ENCODE measurements at regions not wholly inside any gene's neighbourhood (a gene's known extent, or its start where the extent isn't known, plus 50 kb on each side); places are given as distances from the start of the nearest gene placed in this dataset.
"Not testable (repeated sequence)": the region's sequence is repeated elsewhere in the genome, so short reads cannot be mapped to it uniquely, and the experiment has no call there.

DNA sequence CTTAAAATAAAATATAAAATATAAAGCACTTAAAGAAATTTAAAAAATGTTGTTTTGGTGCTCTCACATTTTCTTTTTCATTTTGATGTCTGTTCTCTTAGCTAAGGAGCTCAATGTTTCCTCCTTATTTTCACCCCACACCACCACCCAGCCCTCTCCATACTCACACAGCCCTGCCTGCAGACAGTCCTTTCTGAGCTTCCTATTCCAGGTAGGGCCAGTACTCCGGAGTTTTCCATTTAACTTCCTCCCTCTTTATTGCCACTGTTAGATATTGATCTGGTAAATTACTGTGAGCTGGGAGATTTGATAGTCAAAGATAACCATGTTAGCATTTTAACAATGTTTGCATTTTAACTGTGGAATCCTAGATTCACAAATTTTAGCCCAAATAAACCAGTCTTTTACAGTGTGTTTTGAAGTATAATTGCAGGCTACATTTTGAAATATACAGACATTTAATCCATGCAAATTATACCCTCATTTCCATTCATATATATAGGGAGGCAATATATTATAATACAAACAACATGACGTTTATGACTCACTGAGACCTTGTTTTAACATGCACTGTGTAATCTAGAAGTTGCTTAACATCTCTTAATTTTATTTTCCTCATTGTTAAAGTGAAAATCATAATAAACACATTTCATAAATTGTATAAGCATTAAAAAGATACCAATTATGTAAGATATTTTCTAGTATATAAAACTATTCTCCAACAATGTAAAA, 927.1 kb downstream of the NR2F1-AS1 start:
- intact Hi-C loops (cut with micrococcal nuclease): no loop called here
- no peaks in the 10 kb centered on the region for H3K36me3 Mint-ChIP-seq (ENCODE audit: low read depth)
- H3K27me3 Mint-ChIP-seq: no peaks in the 10 kb centered on the region
- no peaks in the 10 kb centered on the region for H3K4me1 Mint-ChIP-seq
- no peak for DNase-seq
- no peak overlapping the region for H3K27ac Mint-ChIP-seq
- no peak overlapping the region for H3K4me3 Mint-ChIP-seq
- no peaks in the 10 kb centered on the region for H3K9me3 Mint-ChIP-seq

GRCh38 chr5:92652756-92653155, 928.3 kb downstream of the NR2F1-AS1 start:
- intact Hi-C loops (cut with micrococcal nuclease): no loop called here
- H3K36me3 Mint-ChIP-seq (ENCODE audit: low read depth): no peaks in the 10 kb centered on the region
- no peak overlapping the region for H3K27ac Mint-ChIP-seq
- no peak for DNase-seq
- H3K9me3 Mint-ChIP-seq: no peaks in the 10 kb centered on the region
- H3K4me3 Mint-ChIP-seq: no peak overlapping the region
- H3K4me1 Mint-ChIP-seq: no peaks in the 10 kb centered on the region
- H3K27me3 Mint-ChIP-seq: no peaks in the 10 kb centered on the region

- intact Hi-C loops (cut with micrococcal nuclease): no loop called here
Measured at GRCh38 chr5:92644266-92644886, 936.6 kb downstream of the NR2F1-AS1 start.

DNA sequence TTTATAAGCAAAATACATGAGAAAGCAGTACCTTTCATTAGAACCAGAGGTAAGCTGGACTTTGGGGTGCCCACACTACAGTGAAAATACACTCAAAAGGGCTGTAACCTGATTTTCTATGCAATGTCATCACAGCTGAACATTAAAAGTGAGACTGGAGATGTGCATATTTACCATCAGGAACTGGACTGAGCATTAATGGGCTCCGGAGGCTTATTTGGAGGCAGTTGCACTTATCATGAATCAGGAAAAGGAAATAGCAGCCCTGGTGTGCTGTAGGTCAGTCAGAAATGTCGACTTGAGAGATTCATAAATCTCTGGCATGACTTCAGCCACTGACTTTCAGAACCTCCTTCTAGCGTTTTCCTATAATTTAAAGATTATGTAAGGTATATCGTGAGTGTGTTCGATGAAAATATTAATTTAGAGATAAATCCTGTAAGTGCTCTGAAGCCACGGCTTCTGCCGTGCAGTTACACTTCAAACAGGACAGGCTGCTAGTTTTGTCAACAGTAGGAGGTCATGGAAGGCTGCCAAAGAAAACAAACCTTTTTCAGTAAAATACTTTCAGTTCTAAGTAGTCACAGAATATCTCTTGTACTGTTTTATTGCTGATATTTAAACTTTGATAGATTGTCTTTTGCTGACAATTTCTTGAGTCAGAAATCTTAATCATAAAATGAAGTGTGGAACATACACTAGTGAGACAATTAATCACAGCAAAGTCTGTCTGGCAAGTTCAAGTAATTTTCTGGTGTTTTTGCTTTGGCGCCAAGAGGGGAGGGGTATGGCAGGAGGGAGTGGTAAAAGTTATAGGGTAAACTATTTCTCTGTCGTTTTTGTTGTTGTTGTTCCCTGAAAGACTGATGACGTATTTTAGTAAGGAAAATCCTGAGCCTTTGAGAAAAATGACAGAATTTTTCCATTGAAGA, 939.7 kb downstream of the NR2F1-AS1 start:
- Mint-ChIP-seq H3K27me3 (no peaks in the 10 kb centered on the region), H3K36me3 (ENCODE audit: low read depth) (no peaks in the 10 kb centered on the region), H3K4me1 (no peaks in the 10 kb centered on the region), H3K27ac (no peak overlapping the region), H3K9me3 (no peaks in the 10 kb centered on the region), H3K4me3 (no peak overlapping the region)
- intact Hi-C loops (cut with micrococcal nuclease): no loop called here
- DNase-seq: no peak

More at GRCh38 chr5:92644266-92644886, 936.6 kb downstream of the NR2F1-AS1 start:
- Mint-ChIP-seq H3K27me3 (no peaks in the 10 kb centered on the region), H3K27ac (no peak overlapping the region), H3K9me3 (no peaks in the 10 kb centered on the region), H3K4me3 (no peak overlapping the region), H3K4me1 (no peaks in the 10 kb centered on the region), H3K36me3 (ENCODE audit: low read depth) (no peaks in the 10 kb centered on the region)
- no peak for DNase-seq

DNA sequence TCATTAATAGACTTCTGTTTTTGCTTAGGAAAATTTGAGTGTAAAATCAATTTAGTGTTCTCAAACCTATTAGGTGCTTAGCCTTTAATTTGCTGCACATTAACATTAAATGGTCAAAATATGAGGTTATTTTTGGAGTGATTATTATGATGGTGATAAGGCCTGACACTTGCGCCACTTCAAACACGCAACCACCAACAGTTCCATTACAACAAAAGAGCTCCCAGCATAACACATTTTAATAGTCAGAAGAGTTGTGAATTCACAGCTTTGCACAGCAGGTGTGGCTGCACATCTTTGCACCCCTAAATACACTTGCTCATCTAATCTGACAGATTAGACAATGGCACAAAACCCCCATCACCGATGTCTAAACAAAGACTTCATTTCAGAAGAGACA, 940.7 kb downstream of the NR2F1-AS1 start:
- H3K4me1 Mint-ChIP-seq: no peaks in the 10 kb centered on the region
- intact Hi-C loops (cut with micrococcal nuclease): no loop called here
- no peak for DNase-seq
- no peaks in the 10 kb centered on the region for H3K27me3 Mint-ChIP-seq
- H3K27ac Mint-ChIP-seq: no peak overlapping the region
- H3K36me3 Mint-ChIP-seq (ENCODE audit: low read depth): no peaks in the 10 kb centered on the region
- H3K9me3 Mint-ChIP-seq: no peaks in the 10 kb centered on the region
- no peak overlapping the region for H3K4me3 Mint-ChIP-seq

DNA sequence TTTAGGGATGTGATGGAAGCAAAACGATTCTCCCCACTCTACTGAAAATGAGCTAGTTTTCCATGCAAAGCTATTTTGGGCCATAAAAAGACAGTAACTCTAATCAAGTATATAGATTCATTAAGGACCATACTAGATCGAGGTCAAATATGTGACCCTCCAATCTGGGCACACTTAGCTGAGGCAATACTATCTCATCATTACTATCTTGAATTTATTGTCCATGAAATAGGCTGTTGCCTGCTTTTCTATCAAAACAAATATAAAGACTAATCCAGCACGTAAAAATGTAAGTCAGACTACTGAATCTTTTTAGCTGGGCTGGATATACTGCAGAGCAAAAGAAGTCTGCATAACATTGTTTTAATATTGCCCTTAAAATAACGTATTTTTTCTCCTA, 943.1 kb downstream of the NR2F1-AS1 start:
- H3K27me3 Mint-ChIP-seq: no peaks in the 10 kb centered on the region
- H3K27ac Mint-ChIP-seq: no peak overlapping the region
- H3K4me3 Mint-ChIP-seq: no peak overlapping the region
- no peaks in the 10 kb centered on the region for H3K9me3 Mint-ChIP-seq
- no peak for DNase-seq
- H3K4me1 Mint-ChIP-seq: no peaks in the 10 kb centered on the region
- H3K36me3 Mint-ChIP-seq (ENCODE audit: low read depth): no peaks in the 10 kb centered on the region
- intact Hi-C loops (cut with micrococcal nuclease): no loop called here

DNA sequence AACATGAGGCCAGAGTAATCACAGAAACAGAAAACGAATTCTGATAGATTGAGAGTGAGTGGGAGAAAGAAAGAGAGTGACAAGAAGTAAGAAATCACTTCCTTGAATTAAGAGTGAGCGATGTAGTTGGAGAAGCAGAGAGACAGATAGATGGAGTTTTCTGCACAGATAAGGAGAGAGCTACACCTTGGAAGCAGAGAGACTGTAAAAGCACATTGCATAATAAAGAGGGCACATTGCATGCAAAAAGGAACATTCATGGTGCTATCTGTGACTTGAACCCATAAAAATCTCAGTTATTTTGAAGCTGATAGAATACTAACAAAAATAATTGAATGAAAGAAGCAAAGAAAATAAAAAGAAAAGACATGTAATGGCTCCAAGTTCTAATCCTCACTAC, 943.8 kb downstream of the NR2F1-AS1 start:
- H3K4me3 Mint-ChIP-seq: no peak overlapping the region
- H3K4me1 Mint-ChIP-seq: no peaks in the 10 kb centered on the region
- no peaks in the 10 kb centered on the region for H3K27me3 Mint-ChIP-seq
- H3K27ac Mint-ChIP-seq: no peak overlapping the region
- no peak for DNase-seq
- no peaks in the 10 kb centered on the region for H3K9me3 Mint-ChIP-seq
- intact Hi-C loops (cut with micrococcal nuclease): no loop called here
- no peaks in the 10 kb centered on the region for H3K36me3 Mint-ChIP-seq (ENCODE audit: low read depth)

DNA sequence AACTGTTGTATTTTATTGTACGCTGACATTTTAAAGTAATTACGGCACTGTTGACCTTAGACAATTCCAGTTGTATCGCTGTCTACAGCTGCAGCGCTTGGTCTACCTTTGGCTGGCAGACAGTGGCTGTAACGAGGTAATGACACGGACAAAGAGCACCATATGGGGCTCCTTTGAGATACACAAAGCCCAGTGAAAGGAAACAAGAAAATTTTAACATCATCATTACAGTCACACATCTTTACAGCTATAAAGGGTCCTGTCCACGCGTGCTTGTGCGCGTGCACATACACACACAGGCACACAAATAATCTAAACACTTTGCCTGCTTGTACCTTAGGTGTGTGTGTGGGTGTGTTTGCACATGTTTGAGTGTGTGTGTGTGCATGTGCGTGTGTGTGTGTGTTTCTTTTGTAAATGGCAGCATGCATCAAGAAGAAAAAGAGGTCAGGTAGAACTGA, 946.0 kb downstream of the NR2F1-AS1 start:
- DNase-seq: no peak
- no peak overlapping the region for H3K4me3 Mint-ChIP-seq
- intact Hi-C loops (cut with micrococcal nuclease): no loop called here

DNA sequence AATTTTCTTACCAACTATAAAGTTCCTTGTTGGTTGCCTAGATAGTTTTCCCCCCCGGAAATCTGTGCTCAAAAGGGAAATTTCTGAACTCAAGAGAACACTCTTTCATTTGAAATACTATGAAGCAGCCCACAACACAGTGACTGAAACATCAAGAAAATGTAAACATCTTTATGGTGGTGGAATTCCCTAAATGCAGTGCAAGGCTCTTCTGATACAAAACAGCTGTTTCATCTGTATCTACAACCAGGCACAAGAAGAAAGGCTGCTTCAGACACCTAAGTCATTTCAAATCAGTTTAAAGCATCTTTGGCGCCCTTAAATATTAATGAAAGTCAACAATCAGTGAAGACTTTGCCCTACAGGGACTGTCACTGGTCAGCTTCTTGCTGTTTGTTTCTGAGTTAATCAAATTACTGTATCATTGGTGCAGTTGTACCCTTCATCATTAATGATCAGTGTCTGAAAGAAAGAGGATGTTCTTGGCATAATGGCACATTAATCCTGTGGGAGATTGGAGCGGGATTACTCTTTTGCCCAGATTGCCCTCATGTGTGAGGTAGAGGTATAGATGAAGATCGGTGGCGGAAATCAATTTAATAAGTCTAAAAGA, 947.0 kb downstream of the NR2F1-AS1 start:
- no peak for DNase-seq
- intact Hi-C loops (cut with micrococcal nuclease): no loop called here
- Mint-ChIP-seq H3K4me3 (no peak overlapping the region), H3K27ac (no peak overlapping the region), H3K4me1 (no peaks in the 10 kb centered on the region), H3K36me3 (ENCODE audit: low read depth) (no peaks in the 10 kb centered on the region), H3K27me3 (no peaks in the 10 kb centered on the region), H3K9me3 (peaks cover 5% of the 10 kb centered on the region)

More for the DNA sequence above, 946.0 kb downstream of the NR2F1-AS1 start:
- Mint-ChIP-seq H3K27me3 (no peaks in the 10 kb centered on the region), H3K9me3 (no peaks in the 10 kb centered on the region), H3K36me3 (ENCODE audit: low read depth) (no peaks in the 10 kb centered on the region), H3K27ac (no peak overlapping the region), H3K4me1 (no peaks in the 10 kb centered on the region)

GRCh38 chr5:92633176-92633575, 947.8 kb downstream of the NR2F1-AS1 start:
- Mint-ChIP-seq H3K27ac (no peak overlapping the region), H3K27me3 (no peaks in the 10 kb centered on the region), H3K4me1 (no peaks in the 10 kb centered on the region), H3K9me3 (peaks cover 5% of the 10 kb centered on the region), H3K4me3 (no peak overlapping the region), H3K36me3 (ENCODE audit: low read depth) (no peaks in the 10 kb centered on the region)
- DNase-seq: no peak
- intact Hi-C loops (cut with micrococcal nuclease): no loop called here

- H3K27me3 Mint-ChIP-seq; intact Hi-C loops (cut with micrococcal nuclease); H3K4me3 Mint-ChIP-seq; DNase-seq; H3K4me1 Mint-ChIP-seq; H3K36me3 Mint-ChIP-seq (ENCODE audit: low read depth); H3K9me3 Mint-ChIP-seq; H3K27ac Mint-ChIP-seq: not testable (repeated sequence)
Measured at GRCh38 chr5:92631237-92631701, 949.8 kb downstream of the NR2F1-AS1 start.

DNA sequence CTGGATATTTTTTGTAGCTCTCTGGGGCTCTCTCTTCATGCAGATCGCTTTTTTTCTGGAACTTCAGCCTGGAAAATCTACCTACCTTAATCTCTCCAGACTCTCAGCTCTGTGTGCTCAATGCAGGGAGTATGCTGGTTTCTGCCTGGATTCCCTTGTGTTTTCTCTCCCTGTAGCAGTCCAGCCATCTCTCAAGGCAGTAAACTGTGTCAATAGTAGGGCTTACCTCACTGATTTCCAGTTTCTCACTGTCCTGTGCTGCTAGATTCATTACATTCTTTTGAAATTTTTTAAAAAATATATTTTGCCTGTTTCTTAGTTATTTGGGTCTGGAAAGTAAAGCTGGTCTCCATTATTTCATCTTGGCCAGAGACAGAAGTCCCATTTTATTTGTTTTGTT, 951.4 kb downstream of the NR2F1-AS1 start:
- intact Hi-C loops (cut with micrococcal nuclease): no loop called here
- Mint-ChIP-seq H3K4me1 (no peaks in the 10 kb centered on the region), H3K36me3 (ENCODE audit: low read depth) (no peaks in the 10 kb centered on the region), H3K27ac (no peak overlapping the region), H3K4me3 (no peak overlapping the region), H3K27me3 (no peaks in the 10 kb centered on the region), H3K9me3 (peaks cover 5% of the 10 kb centered on the region)
- no peak for DNase-seq

DNA sequence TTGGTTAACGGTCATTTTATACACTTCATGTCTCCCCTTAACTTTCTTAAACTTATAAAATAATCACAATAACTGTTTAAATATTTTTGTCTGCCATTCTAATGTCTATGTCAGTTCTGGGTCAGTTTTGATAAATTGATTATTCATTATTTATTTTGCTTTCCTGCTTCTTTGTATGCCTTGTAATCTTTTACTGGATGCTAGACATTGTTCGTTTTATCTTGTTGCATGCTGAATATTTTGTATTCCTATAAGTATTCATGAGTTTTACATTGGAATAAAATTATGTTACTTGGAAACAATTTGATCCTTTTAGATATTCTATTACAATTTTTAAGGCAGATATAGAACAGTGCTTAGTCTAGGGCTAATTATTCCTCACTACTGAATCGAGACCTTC, 952.0 kb downstream of the NR2F1-AS1 start:
- DNase-seq: no peak
- Mint-ChIP-seq H3K27ac (no peak overlapping the region), H3K4me1 (no peaks in the 10 kb centered on the region), H3K27me3 (no peaks in the 10 kb centered on the region), H3K4me3 (no peak overlapping the region), H3K36me3 (ENCODE audit: low read depth) (no peaks in the 10 kb centered on the region), H3K9me3 (peaks cover 5% of the 10 kb centered on the region)
- intact Hi-C loops (cut with micrococcal nuclease): no loop called here

Measured in activated CD4-positive, alpha-beta T cell treated with anti-CD3 and anti-CD28 coated beads, Interleukin-2, amount 10 ng/mL, durations not matched to agents 24 days and 14 days (primary cell).